ENCODE measurements at regions not wholly inside any gene's neighbourhood (a gene's known extent, or its start where the extent isn't known, plus 50 kb on each side); places are given as distances from the start of the nearest gene placed in this dataset.

DNA sequence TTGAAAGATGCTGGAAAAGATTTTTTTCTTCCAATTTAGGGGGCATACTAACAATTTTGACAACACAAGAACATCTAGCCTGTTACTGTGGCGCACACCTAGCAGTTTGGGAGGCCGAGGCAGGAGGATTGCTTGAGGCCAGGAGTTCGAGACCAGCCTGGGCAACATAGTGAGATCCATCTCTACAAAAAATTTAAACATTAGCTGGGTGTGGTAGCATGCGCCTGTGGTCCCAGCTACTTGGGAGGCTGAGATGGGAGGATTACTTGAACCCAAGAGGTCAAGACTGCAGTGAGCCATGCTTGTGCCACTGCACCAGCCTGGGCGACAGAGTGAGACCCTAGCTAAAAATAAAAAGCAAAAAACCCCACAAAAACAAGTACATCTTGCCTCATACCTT, 168.8 kb downstream of the TANC2 start:
- no peaks in the 10 kb centered on the region for H3K36me3 ChIP-seq
- ATAC-seq (no peak), DNase-seq (no peak)
- no peak overlapping the region for H3K4me3 ChIP-seq
- H3K9me3 ChIP-seq, result no peaks in the 10 kb centered on the region
- TF ChIP-seq CTCF (IDR thresholded peaks at IDR 0.05), result no peak
- H3K27me3 ChIP-seq, result no peaks in the 10 kb centered on the region
- intact Hi-C loops (cut with DNase I), result no loop called here
- peaks cover 3% of the 10 kb centered on the region for H3K4me1 ChIP-seq
- H3K27ac ChIP-seq, result no peak overlapping the region

DNA sequence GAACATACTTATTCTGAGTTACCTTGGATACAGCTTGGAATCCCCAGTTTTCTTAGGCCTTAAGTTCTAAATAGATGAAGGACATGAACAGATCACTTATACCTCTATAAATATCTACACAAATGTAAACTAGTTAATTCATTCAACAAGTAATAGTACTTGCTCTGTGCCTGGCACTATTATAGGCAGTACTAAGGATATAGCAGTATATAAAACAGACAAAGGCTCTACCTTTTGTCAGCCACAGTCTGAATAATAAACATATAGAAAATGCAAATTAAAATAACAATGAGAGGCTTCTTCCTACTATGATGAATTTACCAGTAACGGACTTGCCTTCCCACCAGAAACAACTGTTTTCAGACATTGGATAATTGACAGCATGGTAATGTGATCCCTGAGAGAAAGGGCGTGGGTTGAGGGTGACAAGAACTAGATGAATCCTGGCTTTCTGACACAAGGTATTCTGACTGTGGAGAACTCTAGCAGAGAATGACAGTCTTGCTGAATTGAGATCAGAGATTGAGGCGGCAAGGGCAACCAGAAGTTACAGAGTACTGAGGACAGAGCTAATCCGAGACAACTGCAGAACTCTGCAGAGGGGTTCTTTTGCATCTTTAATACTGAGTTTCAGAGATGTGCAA, 170.5 kb downstream of the TANC2 start:
- no peak overlapping the region for H3K27ac ChIP-seq
- TF ChIP-seq CTCF (IDR thresholded peaks at IDR 0.05), result no peak
- DNase-seq, result no peak
- H3K4me3 ChIP-seq, result no peak overlapping the region
- H3K27me3 ChIP-seq, result no peaks in the 10 kb centered on the region
- peaks cover 3% of the 10 kb centered on the region for H3K4me1 ChIP-seq
- no peak for ATAC-seq
- H3K36me3 ChIP-seq, result no peaks in the 10 kb centered on the region
- no peaks in the 10 kb centered on the region for H3K9me3 ChIP-seq
- intact Hi-C loops (cut with DNase I), result no loop called here

DNA sequence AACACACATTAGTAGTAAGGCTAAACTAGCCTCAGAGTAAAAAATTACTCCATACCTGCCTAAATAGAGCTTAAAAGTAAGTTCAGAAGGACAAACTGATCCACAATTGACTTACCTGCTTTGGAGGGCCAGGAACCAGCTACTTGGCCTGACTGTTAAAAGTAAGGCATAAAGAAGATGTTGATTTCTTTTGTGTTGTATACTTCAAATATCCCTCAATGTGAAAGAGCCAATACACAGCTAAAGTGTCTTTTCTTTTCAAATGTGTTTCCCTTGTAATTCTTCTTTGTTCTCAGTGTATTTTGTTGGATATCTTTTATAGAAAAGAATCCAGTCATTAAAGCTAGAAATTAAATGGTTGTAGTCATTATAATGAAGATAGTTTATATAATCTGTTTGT, 171.1 kb downstream of the TANC2 start:
- intact Hi-C loops (cut with DNase I), result no loop called here
- H3K27ac ChIP-seq, result no peak overlapping the region
- DNase-seq (no peak), ATAC-seq (no peak)
- H3K4me1 ChIP-seq, result peaks cover 3% of the 10 kb centered on the region
- no peak for TF ChIP-seq CTCF (IDR thresholded peaks at IDR 0.05)
- no peak overlapping the region for H3K4me3 ChIP-seq
- H3K36me3 ChIP-seq, result no peaks in the 10 kb centered on the region
- H3K27me3 ChIP-seq, result no peaks in the 10 kb centered on the region
- H3K9me3 ChIP-seq, result no peaks in the 10 kb centered on the region

GRCh38 chr17:63138713-63139112, 172.7 kb downstream of the TANC2 start:
- TF ChIP-seq CTCF (IDR thresholded peaks at IDR 0.05), result no peak
- intact Hi-C loops (cut with DNase I), result no loop called here
- Histone ChIP-seq H3K27me3 (no peaks in the 10 kb centered on the region), H3K9me3 (no peaks in the 10 kb centered on the region), H3K4me1 (peaks cover 3% of the 10 kb centered on the region), H3K27ac (no peak overlapping the region), H3K36me3 (no peaks in the 10 kb centered on the region), H3K4me3 (no peak overlapping the region)
- ATAC-seq (peak; percentile 78), DNase-seq (no peak)

- no peak for TF ChIP-seq CTCF (IDR thresholded peaks at IDR 0.05)
- Histone ChIP-seq H3K27ac (no peak overlapping the region), H3K4me3 (no peak overlapping the region), H3K4me1 (peaks cover 3% of the 10 kb centered on the region), H3K27me3 (no peaks in the 10 kb centered on the region), H3K36me3 (no peaks in the 10 kb centered on the region), H3K9me3 (no peaks in the 10 kb centered on the region)
- ATAC-seq (peak; percentile 23), DNase-seq (no peak)
- intact Hi-C loops (cut with DNase I), result no loop called here
These were observed 173.3 kb downstream of the TANC2 start for GRCh38 chr17:63139356-63139755.

DNA sequence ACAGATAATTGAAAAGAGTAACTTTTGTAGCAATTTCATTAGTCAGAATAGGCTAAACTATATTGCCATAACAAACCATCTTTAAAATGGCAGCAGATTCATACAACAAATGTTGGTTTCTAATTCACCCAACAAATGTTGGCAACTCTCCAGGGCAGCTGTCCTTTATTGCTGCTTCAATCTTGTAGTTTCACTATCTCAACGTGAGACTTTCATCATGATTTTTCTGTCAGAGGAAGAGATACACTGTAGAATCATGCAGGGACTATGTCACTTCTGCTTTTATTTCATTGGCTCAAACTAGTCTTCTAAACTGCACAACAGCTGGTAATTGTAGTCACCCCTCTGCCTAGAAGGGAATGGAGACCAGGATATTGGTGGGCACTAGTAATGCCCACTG, 174.2 kb downstream of the TANC2 start:
- no peak overlapping the region for H3K27ac ChIP-seq
- H3K27me3 ChIP-seq, result no peaks in the 10 kb centered on the region
- peaks cover 3% of the 10 kb centered on the region for H3K4me1 ChIP-seq
- ATAC-seq (peak; percentile 72), DNase-seq (no peak)
- H3K36me3 ChIP-seq, result no peaks in the 10 kb centered on the region
- intact Hi-C loops (cut with DNase I), result no loop called here
- H3K4me3 ChIP-seq, result no peak overlapping the region
- TF ChIP-seq CTCF (IDR thresholded peaks at IDR 0.05), result no peak
- no peaks in the 10 kb centered on the region for H3K9me3 ChIP-seq

Data from upper lobe of right lung (tissue), 1 donor.